H9 (cell line): ENCODE measurements at regions not wholly inside any gene's neighbourhood (a gene's known extent, or its start where the extent isn't known, plus 50 kb on each side); places are given as distances from the start of the nearest gene placed in this dataset.

Experiments
- DNase-seq: peaks from one replicate; pipeline ENCODE4 v3.0.0-alpha.2; 2017
- H2AFZ ChIP-seq: one replicate; pipeline ENCODE4 v1.6.1; 2013; ENCODE audit warnings: mild to moderate bottlenecking, low read length, control low read depth, moderate library complexity
- H2AK5ac ChIP-seq: 2 replicates; pipeline ENCODE4 v1.6.1; 2013; ENCODE audit warnings: low read length, control low read depth, mixed read lengths; ENCODE audit not compliant: insufficient read length
- H2BK120ac ChIP-seq: one replicate; pipeline ENCODE4 v1.6.1; 2013; ENCODE audit warnings: low read depth, mild to moderate bottlenecking, low read length, control low read depth, inconsistent platforms; ENCODE audit not compliant: poor library complexity, severe bottlenecking
- H2BK12ac ChIP-seq: 2 replicates; pipeline ENCODE4 v1.6.1; 2013; ENCODE audit warnings: low read length, control low read depth, mixed read lengths, low read depth; ENCODE audit not compliant: insufficient read length
- H2BK15ac ChIP-seq: 2 replicates; pipeline ENCODE4 v1.6.1; 2013; ENCODE audit warnings: low read depth, low read length, control low read depth
- H2BK20ac ChIP-seq: one replicate; pipeline ENCODE4 v1.6.1; 2013; ENCODE audit warnings: low read depth, mild to moderate bottlenecking, low read length, control low read depth, inconsistent platforms; ENCODE audit not compliant: poor library complexity, severe bottlenecking
- H2BK5ac ChIP-seq: 2 replicates; pipeline ENCODE4 v1.6.1; 2013; ENCODE audit warnings: low read length, control low read depth, mixed read lengths; ENCODE audit not compliant: insufficient read length
- H3K14ac ChIP-seq: 2 replicates; pipeline ENCODE4 v1.6.1; 2013; ENCODE audit warnings: low read length, control low read depth; ENCODE audit not compliant: insufficient read depth
- H3K18ac ChIP-seq: 2 replicates; pipeline ENCODE4 v1.6.1; 2013; ENCODE audit warnings: low read depth, mild to moderate bottlenecking, mixed read lengths, low read length, control low read depth; ENCODE audit not compliant: insufficient read length
- H3K23ac ChIP-seq: 2 replicates; pipeline ENCODE4 v1.6.1; 2013; ENCODE audit warnings: low read length, control low read depth, mixed read lengths, low read depth; ENCODE audit not compliant: insufficient read length
- H3K23me2 ChIP-seq: 2 replicates; pipeline ENCODE4 v1.6.1; 2013; ENCODE audit warnings: low read depth, mild to moderate bottlenecking, mixed read lengths, low read length, control low read depth; ENCODE audit not compliant: insufficient read length, poor library complexity, severe bottlenecking
- H3K27ac ChIP-seq: 2 replicates; pipeline ENCODE4 v1.5.1; 2013; ENCODE audit warnings: low read length, control low read depth, mixed read lengths, low read depth; ENCODE audit not compliant: insufficient read length
- H3K27me3 ChIP-seq: 2 replicates; pipeline ENCODE4 v1.6.1; 2013; ENCODE audit warnings: low read length, control low read depth, inconsistent platforms; ENCODE audit not compliant: insufficient read depth
- H3K4ac ChIP-seq: 2 replicates; pipeline ENCODE4 v1.6.1; 2013; ENCODE audit warnings: low read depth, mild to moderate bottlenecking, control low read depth, inconsistent platforms, low read length, moderate library complexity
- H3K4me1 ChIP-seq: 2 replicates; pipeline ENCODE4 v1.6.1; 2013; ENCODE audit warnings: low read length, control low read depth, inconsistent platforms; ENCODE audit not compliant: insufficient read depth
- H3K4me2 ChIP-seq: 2 replicates; pipeline ENCODE4 v1.6.1; 2013; ENCODE audit warnings: low read length, control low read depth, mixed read lengths; ENCODE audit not compliant: insufficient read length, insufficient read depth
- H3K56ac ChIP-seq: 2 replicates; pipeline ENCODE4 v1.6.1; 2013; ENCODE audit warnings: low read depth, mild to moderate bottlenecking, mixed read lengths, low read length, control low read depth; ENCODE audit not compliant: insufficient read length
- H3K79me1 ChIP-seq: 2 replicates; pipeline ENCODE4 v1.6.1; 2013; ENCODE audit warnings: low read depth, mild to moderate bottlenecking, moderate library complexity, low read length, control low read depth, inconsistent platforms; ENCODE audit not compliant: insufficient read depth, poor library complexity, severe bottlenecking
- H3K79me2 ChIP-seq: 2 replicates; pipeline ENCODE4 v1.6.1; 2013; ENCODE audit warnings: low read length, control low read depth, inconsistent platforms; ENCODE audit not compliant: insufficient read depth
- H3K9ac ChIP-seq: 2 replicates; pipeline ENCODE4 v1.6.1; 2013; ENCODE audit warnings: low read length, control low read depth, mixed read lengths; ENCODE audit not compliant: insufficient read length; ENCODE audit errors: extremely low read depth
- H3K9me3 ChIP-seq: one replicate; pipeline ENCODE4 v1.6.1; 2013; ENCODE audit warnings: low read depth, low read length, inconsistent platforms; ENCODE audit not compliant: control insufficient read depth
- H3T11ph ChIP-seq: one replicate; pipeline ENCODE4 v1.6.1; 2013; ENCODE audit warnings: mild to moderate bottlenecking, low read length, control low read depth, inconsistent platforms
- H4K20me1 ChIP-seq: one replicate; pipeline ENCODE4 v1.6.1; 2013; ENCODE audit not compliant: control insufficient read depth, insufficient read length, insufficient read depth
- H4K5ac ChIP-seq: 2 replicates; pipeline ENCODE4 v1.6.1; 2013; ENCODE audit warnings: low read depth, mild to moderate bottlenecking, mixed read lengths, low read length, control low read depth; ENCODE audit not compliant: insufficient read length
- H4K8ac ChIP-seq: replicated peaks from 2 replicates; pipeline ENCODE4 v1.6.1; 2013; ENCODE audit warnings: low read length, control low read depth, mixed read lengths, low read depth; ENCODE audit not compliant: insufficient read length
- H4K91ac ChIP-seq: 2 replicates; pipeline ENCODE4 v1.6.1; 2013; ENCODE audit warnings: low read depth, mild to moderate bottlenecking, moderate library complexity, mixed read lengths, low read length, control low read depth; ENCODE audit not compliant: insufficient read length
- H3K27ac Mint-ChIP-seq, 3 experiments: 2 replicates in 2 of 3; 3 replicates in 1 of 3; pipeline ENCODE4 v1.8.0; 2020 to 2021; ENCODE audit warnings: mixed read lengths in 3 of 3, mild to moderate bottlenecking in 1 of 3, moderate library complexity in 1 of 3
- H3K27me3 Mint-ChIP-seq: 2 replicates; pipeline ENCODE4 v1.8.0; 2021; ENCODE audit warnings: low read depth, mild to moderate bottlenecking, moderate library complexity, mixed read lengths
- H3K36me3 Mint-ChIP-seq, 3 experiments: 2 replicates in 2 of 3; 3 replicates in 1 of 3; pipeline ENCODE4 v1.8.0; 2020 to 2021; ENCODE audit warnings: low read depth in 3 of 3, mixed read lengths in 3 of 3; ENCODE audit not compliant: insufficient read depth in 1 of 3
- H3K4me1 Mint-ChIP-seq, 2 experiments: 2 replicates each; pipeline ENCODE4 v1.8.0; 2020; ENCODE audit warnings: mixed read lengths in 2 of 2
- H3K4me3 Mint-ChIP-seq, 2 experiments: 2 replicates in 1 of 2; 3 replicates in 1 of 2; pipeline ENCODE4 v1.8.0; 2020 to 2021; ENCODE audit warnings: mild to moderate bottlenecking in 2 of 2, mixed read lengths in 2 of 2, moderate library complexity in 1 of 2
- H3K9me3 Mint-ChIP-seq, 2 experiments: 2 replicates in 1 of 2; 3 replicates in 1 of 2; pipeline ENCODE4 v1.8.0; 2020; ENCODE audit warnings: mild to moderate bottlenecking in 2 of 2, mixed read lengths in 2 of 2, moderate library complexity in 1 of 2
- WGBS: extraction: QIAGEN DNeasy Blood & Tissue Kit; methylation state at CpG from one replicate; pipeline ENCODE4 v1.1.7; 2013; ENCODE audit warnings: missing lambda C conversion rate, low lambda C conversion rate, mixed read lengths; ENCODE audit not compliant: insufficient read length; ENCODE audit errors: extremely low coverage; 5-methylcytosine and 5-hydroxymethylcytosine counted together
- TF ChIP-seq, protein P1 (sequence below): fragments of 200-600 bp; sonication (generic); conservative IDR thresholded peaks from 3 replicates; pipeline ENCODE4 v1.8.0; 2021; ENCODE audit warnings: antibody characterized with exemption, mild to moderate bottlenecking

DNA sequence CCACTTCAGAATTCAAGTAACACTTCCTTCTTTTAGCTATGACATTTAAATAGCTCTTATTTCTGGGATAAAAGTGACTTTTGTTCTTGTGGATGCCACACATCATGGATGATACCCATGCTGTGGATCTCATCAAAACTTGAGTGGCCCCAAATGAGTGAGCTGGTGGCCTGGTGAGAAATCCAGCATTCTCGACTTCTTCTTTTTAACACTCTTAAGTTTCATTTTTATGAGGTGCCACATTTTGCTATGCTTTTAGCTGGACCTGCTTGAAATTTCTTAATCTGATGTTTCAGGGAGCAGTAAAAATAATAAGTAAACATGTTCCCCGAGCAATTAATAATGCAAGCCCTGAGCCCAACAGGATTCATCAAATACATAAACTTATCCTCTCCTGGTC lies 384.8 kb upstream of the MEF2C start:
- Mint-ChIP-seq H3K27me3 (no peaks in the 10 kb centered on the region), H3K27ac (no peak overlapping the region), H3K4me3 (no peak overlapping the region), H3K9me3 (no peaks in the 10 kb centered on the region; a peak in 1 of 5 replicates), H3K4me1 (no peaks in the 10 kb centered on the region), H3K36me3 (no peaks in the 10 kb centered on the region)
- H4K20me1 ChIP-seq, result no peaks in the 10 kb centered on the region
- H2AK5ac ChIP-seq, result no peak overlapping the region
- no peaks in the 10 kb centered on the region for H3K79me1 ChIP-seq
- TF ChIP-seq, protein P1, sequence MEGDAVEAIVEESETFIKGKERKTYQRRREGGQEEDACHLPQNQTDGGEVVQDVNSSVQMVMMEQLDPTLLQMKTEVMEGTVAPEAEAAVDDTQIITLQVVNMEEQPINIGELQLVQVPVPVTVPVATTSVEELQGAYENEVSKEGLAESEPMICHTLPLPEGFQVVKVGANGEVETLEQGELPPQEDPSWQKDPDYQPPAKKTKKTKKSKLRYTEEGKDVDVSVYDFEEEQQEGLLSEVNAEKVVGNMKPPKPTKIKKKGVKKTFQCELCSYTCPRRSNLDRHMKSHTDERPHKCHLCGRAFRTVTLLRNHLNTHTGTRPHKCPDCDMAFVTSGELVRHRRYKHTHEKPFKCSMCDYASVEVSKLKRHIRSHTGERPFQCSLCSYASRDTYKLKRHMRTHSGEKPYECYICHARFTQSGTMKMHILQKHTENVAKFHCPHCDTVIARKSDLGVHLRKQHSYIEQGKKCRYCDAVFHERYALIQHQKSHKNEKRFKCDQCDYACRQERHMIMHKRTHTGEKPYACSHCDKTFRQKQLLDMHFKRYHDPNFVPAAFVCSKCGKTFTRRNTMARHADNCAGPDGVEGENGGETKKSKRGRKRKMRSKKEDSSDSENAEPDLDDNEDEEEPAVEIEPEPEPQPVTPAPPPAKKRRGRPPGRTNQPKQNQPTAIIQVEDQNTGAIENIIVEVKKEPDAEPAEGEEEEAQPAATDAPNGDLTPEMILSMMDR, result no peak
- H3K4me2 ChIP-seq, result no peak overlapping the region
- no peak overlapping the region for H2BK15ac ChIP-seq
- no peak overlapping the region for H2BK5ac ChIP-seq
- no peak overlapping the region for H3K4ac ChIP-seq
- H2AFZ ChIP-seq, result no peak overlapping the region
- H4K91ac ChIP-seq, result no peak overlapping the region
- H4K8ac ChIP-seq, result no peak overlapping the region
- H3K56ac ChIP-seq, result no peak overlapping the region
- no peak overlapping the region for H2BK120ac ChIP-seq
- no peak overlapping the region for H3K9ac ChIP-seq
- no peak overlapping the region for H3T11ph ChIP-seq
- WGBS, result no CpG with 5 or more reads among the region's 2 CpGs
- H3K18ac ChIP-seq, result no peak overlapping the region
- H2BK20ac ChIP-seq, result no peak overlapping the region
- H4K5ac ChIP-seq, result no peak overlapping the region
- no peak overlapping the region for H2BK12ac ChIP-seq
- H3K4me1 ChIP-seq, result no peaks in the 10 kb centered on the region
- H3K23me2 ChIP-seq, result no peaks in the 10 kb centered on the region
- H3K79me2 ChIP-seq, result no peaks in the 10 kb centered on the region
- H3K27me3 ChIP-seq, result no peaks in the 10 kb centered on the region
- H3K14ac ChIP-seq, result no peak overlapping the region
- no peak overlapping the region for H3K27ac ChIP-seq
- H3K23ac ChIP-seq, result no peak overlapping the region
- no peaks in the 10 kb centered on the region for H3K9me3 ChIP-seq
- DNase-seq, result no peak
